Neural progenitor cell (in vitro differentiated cells): ENCODE measurements at regions not wholly inside any gene's neighbourhood (a gene's known extent, or its start where the extent isn't known, plus 50 kb on each side); places are given as distances from the start of the nearest gene placed in this dataset.

Experiments used
- DNase-seq: peaks from one replicate; pipeline ENCODE4 v3.0.0-alpha.2; 2016; ENCODE audit warnings: low spot score
- H2AFZ ChIP-seq: fragments of 200-600 bp; sonication (generic); replicated peaks from 2 replicates; pipeline ENCODE4 v1.6.1; 2016; ENCODE audit warnings: antibody characterized with exemption
- H3F3A ChIP-seq: fragments of 200-600 bp; sonication (generic); 2 replicates; pipeline ENCODE4 v1.6.1; 2016; ENCODE audit warnings: antibody characterized with exemption, low read depth
- H3K27ac ChIP-seq: fragments of 200-600 bp; sonication (generic); 2 replicates; pipeline ENCODE4 v1.5.1; 2016; ENCODE audit warnings: mild to moderate bottlenecking
- H3K27me3 ChIP-seq: fragments of 200-600 bp; sonication (generic); 2 replicates; pipeline ENCODE4 v1.6.1; 2016; ENCODE audit warnings: mild to moderate bottlenecking, moderate library complexity
- H3K36me3 ChIP-seq: fragments of 200-600 bp; sonication (generic); 2 replicates; pipeline ENCODE4 v1.5.1; 2016
- H3K4me1 ChIP-seq: fragments of 200-600 bp; sonication (generic); 2 replicates; pipeline ENCODE4 v1.6.1; 2016; ENCODE audit warnings: mixed run types
- H3K4me2 ChIP-seq: fragments of 200-600 bp; sonication (generic); 2 replicates; pipeline ENCODE4 v1.6.1; 2016
- H3K4me3 ChIP-seq: fragments of 200-600 bp; sonication (generic); 2 replicates; pipeline ENCODE4 v1.5.1; 2016
- H3K79me2 ChIP-seq: fragments of 200-600 bp; sonication (generic); 2 replicates; pipeline ENCODE4 v1.6.1; 2016; ENCODE audit warnings: low read depth
- H3K9ac ChIP-seq: fragments of 200-600 bp; sonication (generic); 2 replicates; pipeline ENCODE4 v1.6.1; 2016
- H3K9me3 ChIP-seq: fragments of 200-600 bp; sonication (generic); 2 replicates; pipeline ENCODE4 v1.5.1; 2016; ENCODE audit warnings: low read depth
- H4K20me1 ChIP-seq: fragments of 200-600 bp; sonication (generic); 2 replicates; pipeline ENCODE4 v1.6.1; 2016; ENCODE audit warnings: low read depth
- H3K27ac Mint-ChIP-seq: 3 replicates; pipeline ENCODE4 v1.8.0; 2021; ENCODE audit warnings: mixed read lengths
- H3K27me3 Mint-ChIP-seq: 2 replicates; pipeline ENCODE4 v1.8.0; 2022; ENCODE audit warnings: low read depth, mild to moderate bottlenecking, inconsistent platforms, moderate library complexity, mixed read lengths; ENCODE audit not compliant: insufficient read depth
- H3K36me3 Mint-ChIP-seq: 3 replicates; pipeline ENCODE4 v1.8.0; 2021; ENCODE audit warnings: mixed read lengths
- H3K4me1 Mint-ChIP-seq: 3 replicates; pipeline ENCODE4 v1.8.0; 2021; ENCODE audit warnings: mixed read lengths
- H3K4me3 Mint-ChIP-seq: 3 replicates; pipeline ENCODE4 v1.8.0; 2021; ENCODE audit warnings: mild to moderate bottlenecking, moderate library complexity, mixed read lengths
- H3K9me3 Mint-ChIP-seq: 3 replicates; pipeline ENCODE4 v1.8.0; 2020; ENCODE audit warnings: mixed read lengths
- EZH2 ChIP-seq: fragments of 200-600 bp; sonication (generic); IDR thresholded peaks from 2 replicates; pipeline ENCODE4 v1.6.1; 2017; ENCODE audit warnings: antibody characterized with exemption, mild to moderate bottlenecking, moderate library complexity
- EZH2phosphoT487 ChIP-seq: fragments of 200-600 bp; sonication (generic); IDR thresholded peaks from 2 replicates; pipeline ENCODE4 v1.6.1; 2017; ENCODE audit warnings: antibody characterized with exemption
- TF ChIP-seq, protein P1 (sequence below): fragments of 200-600 bp; sonication (generic); IDR thresholded peaks from 2 replicates; pipeline ENCODE4 v1.5.1; 2017; ENCODE audit warnings: antibody characterized with exemption, mild to moderate bottlenecking

- Histone ChIP-seq H4K20me1 (no peaks in the 10 kb centered on the region), H3F3A (peaks cover 54% of the 10 kb centered on the region), H3K9ac (no peak overlapping the region), H2AFZ (no peak overlapping the region), H3K27me3 (no peaks in the 10 kb centered on the region), H3K27ac (no peak overlapping the region), H3K4me2 (no peak overlapping the region), H3K79me2 (no peaks in the 10 kb centered on the region), H3K36me3 (no peaks in the 10 kb centered on the region), H3K4me3 (no peak overlapping the region), H3K4me1 (peaks cover 39% of the 10 kb centered on the region), H3K9me3 (no peaks in the 10 kb centered on the region)
- TF ChIP-seq EZH2phosphoT487: no peak
- TF ChIP-seq, protein P1, sequence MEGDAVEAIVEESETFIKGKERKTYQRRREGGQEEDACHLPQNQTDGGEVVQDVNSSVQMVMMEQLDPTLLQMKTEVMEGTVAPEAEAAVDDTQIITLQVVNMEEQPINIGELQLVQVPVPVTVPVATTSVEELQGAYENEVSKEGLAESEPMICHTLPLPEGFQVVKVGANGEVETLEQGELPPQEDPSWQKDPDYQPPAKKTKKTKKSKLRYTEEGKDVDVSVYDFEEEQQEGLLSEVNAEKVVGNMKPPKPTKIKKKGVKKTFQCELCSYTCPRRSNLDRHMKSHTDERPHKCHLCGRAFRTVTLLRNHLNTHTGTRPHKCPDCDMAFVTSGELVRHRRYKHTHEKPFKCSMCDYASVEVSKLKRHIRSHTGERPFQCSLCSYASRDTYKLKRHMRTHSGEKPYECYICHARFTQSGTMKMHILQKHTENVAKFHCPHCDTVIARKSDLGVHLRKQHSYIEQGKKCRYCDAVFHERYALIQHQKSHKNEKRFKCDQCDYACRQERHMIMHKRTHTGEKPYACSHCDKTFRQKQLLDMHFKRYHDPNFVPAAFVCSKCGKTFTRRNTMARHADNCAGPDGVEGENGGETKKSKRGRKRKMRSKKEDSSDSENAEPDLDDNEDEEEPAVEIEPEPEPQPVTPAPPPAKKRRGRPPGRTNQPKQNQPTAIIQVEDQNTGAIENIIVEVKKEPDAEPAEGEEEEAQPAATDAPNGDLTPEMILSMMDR: no peak
- no peak for TF ChIP-seq EZH2
- Mint-ChIP-seq H3K27ac (peak overlapping the region; percentile 37), H3K4me3 (no peak overlapping the region), H3K4me1 (peaks cover 79% of the 10 kb centered on the region), H3K27me3 (peaks cover 7% of the 10 kb centered on the region), H3K36me3 (no peaks in the 10 kb centered on the region), H3K9me3 (no peaks in the 10 kb centered on the region)
- no peak for DNase-seq
These were observed 70.2 kb downstream of the IRF2BPL start for GRCh38 chr14:76958020-76958979.

DNA sequence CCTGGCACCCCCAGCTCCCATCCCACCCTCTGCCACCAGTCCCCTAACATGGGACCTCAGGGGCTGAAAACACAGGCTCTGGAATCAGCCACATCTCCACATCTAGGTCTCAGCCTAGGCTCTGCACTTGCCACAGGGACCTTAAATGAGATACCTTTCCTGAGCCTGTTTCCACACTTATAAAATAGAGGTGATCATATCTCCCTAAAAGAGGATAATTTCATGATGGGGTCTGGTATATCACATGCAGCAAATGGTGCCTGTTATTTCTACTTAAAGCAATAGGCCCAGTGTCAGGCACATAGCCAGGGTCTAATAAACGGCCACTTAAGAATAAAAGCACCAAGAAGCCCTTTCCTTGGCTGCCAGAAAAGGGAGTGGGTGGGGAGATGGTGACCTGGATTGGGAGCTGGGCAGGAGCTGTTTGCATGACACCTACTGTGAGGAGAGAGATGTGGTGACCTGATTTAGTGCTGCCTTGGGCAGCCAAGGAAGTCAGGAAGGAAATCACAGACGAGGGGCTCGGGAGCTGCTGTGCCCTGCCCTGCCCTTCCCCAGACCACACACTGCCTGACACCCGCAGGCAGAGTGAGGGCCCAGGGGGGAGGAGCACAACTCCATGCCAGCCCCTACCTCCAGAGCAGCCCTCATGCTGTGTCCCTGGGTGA, 71.2 kb downstream of the IRF2BPL start:
- Mint-ChIP-seq H3K27ac (peak overlapping the region; percentile 97), H3K4me3 (peak overlapping the region; percentile 39), H3K36me3 (no peaks in the 10 kb centered on the region), H3K27me3 (peaks cover 3% of the 10 kb centered on the region), H3K4me1 (peaks cover 72% of the 10 kb centered on the region), H3K9me3 (no peaks in the 10 kb centered on the region)
- no peaks in the 10 kb centered on the region for H3K27me3 ChIP-seq
- TF ChIP-seq EZH2phosphoT487 (no peak), EZH2 (no peak)
- TF ChIP-seq, protein P1: no peak
- H3K79me2 ChIP-seq: no peaks in the 10 kb centered on the region
- H3K9ac ChIP-seq: no peak overlapping the region
- H3K4me1 ChIP-seq: peaks cover 37% of the 10 kb centered on the region
- H2AFZ ChIP-seq: no peak overlapping the region
- H3F3A ChIP-seq: peaks cover 44% of the 10 kb centered on the region
- no peak overlapping the region for H3K4me3 ChIP-seq
- no peak overlapping the region for H3K27ac ChIP-seq
- no peaks in the 10 kb centered on the region for H3K36me3 ChIP-seq
- no peaks in the 10 kb centered on the region for H4K20me1 ChIP-seq
- DNase-seq: no peak
- H3K4me2 ChIP-seq: peak overlapping the region; percentile 89
- H3K9me3 ChIP-seq: no peaks in the 10 kb centered on the region

DNA sequence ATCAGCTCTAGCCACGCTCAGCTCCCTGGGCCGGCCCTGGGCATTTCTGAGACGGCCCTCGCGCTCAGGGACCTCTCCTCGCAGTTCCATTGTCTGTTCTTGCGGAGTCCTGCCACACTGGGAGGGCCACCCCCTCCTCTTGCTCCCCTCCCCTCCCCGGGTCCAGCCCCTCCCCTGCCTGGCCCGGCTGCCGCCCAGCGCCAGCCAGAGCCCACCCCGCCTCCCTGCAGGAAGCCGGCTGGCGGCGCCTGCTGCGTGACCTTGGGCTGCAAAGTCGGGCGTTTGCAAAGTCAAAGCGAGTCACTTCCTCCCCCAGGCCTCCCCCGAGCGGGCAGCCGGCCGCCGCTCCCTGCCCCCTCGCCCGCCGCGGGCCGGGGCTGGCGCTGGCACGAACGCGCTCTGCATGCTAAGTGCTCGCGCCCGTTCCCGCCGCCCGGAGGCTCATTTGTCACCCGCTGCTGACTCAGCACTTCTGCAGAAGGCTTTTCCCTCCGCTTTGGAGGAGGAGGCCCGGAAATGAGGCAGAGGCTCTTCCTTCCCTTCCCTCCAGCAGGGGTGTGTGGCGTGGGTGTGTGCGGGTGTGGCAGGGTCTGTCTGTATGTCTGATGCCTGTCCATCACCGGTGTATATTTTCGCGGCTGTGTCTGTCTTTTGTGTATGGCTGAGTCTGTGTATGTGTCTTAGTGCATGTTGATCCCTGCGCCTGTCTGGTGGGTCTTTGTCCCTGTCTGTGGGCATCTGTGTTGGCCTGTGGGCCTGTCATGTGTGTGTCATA, 72.0 kb downstream of the IRF2BPL start:
- Histone ChIP-seq H3F3A (peaks cover 36% of the 10 kb centered on the region), H3K27ac (no peak overlapping the region), H3K79me2 (no peaks in the 10 kb centered on the region), H3K9me3 (no peaks in the 10 kb centered on the region), H4K20me1 (no peaks in the 10 kb centered on the region), H3K27me3 (no peaks in the 10 kb centered on the region), H3K9ac (no peak overlapping the region), H3K4me2 (peak overlapping the region; percentile 89), H3K4me3 (peak overlapping the region; percentile 57), H2AFZ (peak overlapping the region; percentile 92), H3K36me3 (no peaks in the 10 kb centered on the region), H3K4me1 (peaks cover 31% of the 10 kb centered on the region)
- Mint-ChIP-seq H3K27ac (peak overlapping the region; percentile 98), H3K4me1 (peaks cover 69% of the 10 kb centered on the region), H3K4me3 (peak overlapping the region; percentile 81), H3K27me3 (peaks cover 4% of the 10 kb centered on the region), H3K9me3 (no peaks in the 10 kb centered on the region), H3K36me3 (no peaks in the 10 kb centered on the region)
- TF ChIP-seq EZH2 (no peak), EZH2phosphoT487 (no peak)
- TF ChIP-seq, protein P1: no peak
- DNase-seq: peak; percentile 91
